ENCODE measurements at regions not wholly inside any gene's neighbourhood (a gene's known extent, or its start where the extent isn't known, plus 50 kb on each side); places are given as distances from the start of the nearest gene placed in this dataset.

- TF ChIP-seq JUN (IDR thresholded peaks at IDR 0.05; ENCODE audit: borderline replicate concordance, insufficient read depth, insufficient read length, low read depth) (no peak), GATA2 (IDR thresholded peaks at IDR 0.05; ENCODE audit: insufficient read depth, insufficient read length, low read depth, low read length) (no peak), POLR2A (IDR thresholded peaks at IDR 0.05; ENCODE audit: low read depth, low read length) (no peak), POLR2AphosphoS5 (IDR thresholded peaks at IDR 0.05; ENCODE audit: insufficient read depth, low read depth, low read length) (no peak), MYC (IDR thresholded peaks at IDR 0.05; ENCODE audit: low read depth, low read length) (no peak), CTCF (IDR thresholded peaks at IDR 0.05; ENCODE audit: extremely low read depth in 1 of 2, insufficient read depth in 1 of 2, low read depth in 1 of 2, low read length in 2 of 2) (no peak), EZH2 (IDR thresholded peaks at IDR 0.05; ENCODE audit: borderline replicate concordance, low read depth, low read length, severe bottlenecking) (no peak), FOS (IDR thresholded peaks at IDR 0.05; ENCODE audit: borderline replicate concordance, insufficient read depth, low read length) (no peak), MAX (IDR thresholded peaks at IDR 0.05; ENCODE audit: insufficient read depth, insufficient read length) (no peak)
- Histone ChIP-seq H3K4me1 (ENCODE audit: control insufficient read depth, extremely low read depth, insufficient read depth, low read length) (no peaks in the 10 kb centered on the region), H2AFZ (ENCODE audit: low read depth, low read length) (no peak overlapping the region), H3K9ac (replicated peaks; ENCODE audit: extremely low read depth, insufficient read depth, low read length) (no peak overlapping the region), H4K20me1 (replicated peaks; ENCODE audit: control insufficient read depth, extremely low read depth, insufficient read depth, low read length) (no peaks in the 10 kb centered on the region), H3K36me3 (ENCODE audit: control insufficient read depth in 2 of 2, extremely low read depth in 1 of 2, insufficient read depth in 2 of 2, low read length in 2 of 2) (no peaks in the 10 kb centered on the region), H3K79me2 (ENCODE audit: control insufficient read depth, insufficient read depth, low read length) (no peaks in the 10 kb centered on the region), H3K9me3 (replicated peaks; ENCODE audit: control insufficient read depth, insufficient read depth, low read length) (no peaks in the 10 kb centered on the region), H3K9me1 (replicated peaks; ENCODE audit: control insufficient read depth, extremely low read depth, insufficient read depth, low read length) (no peaks in the 10 kb centered on the region), H3K4me2 (ENCODE audit: insufficient read depth, low read length) (no peak overlapping the region), H3K27ac (ENCODE audit: insufficient read depth, low read depth, low read length) (no peak overlapping the region), H3K27me3 (ENCODE audit: control insufficient read depth in 2 of 2, insufficient read depth in 2 of 2, low read length in 2 of 2) (no peaks in the 10 kb centered on the region), H3K4me3 (replicated peaks in 1 of 3; ENCODE audit: insufficient read depth in 1 of 3, low read depth in 1 of 3, low read length in 3 of 3) (no peak overlapping the region)
- no TSS peak for BruUV-seq (replicated peaks)
- DNase-seq (ENCODE audit: low read depth, low spot score) (no peak), FAIRE-seq (no peak)
- ChIA-PET POLR2A (no interaction called here), CTCF (no interaction called here)
- intact Hi-C loops (cut with micrococcal nuclease) (no loop called here), dilution Hi-C loops (cut with MboI; ENCODE audit: extremely low pct_ligation_motif_present, low sequenced_read_pairs) (no loop called here)
Observed at GRCh38 chr11:90912631-90913030, 689.8 kb upstream of the CHORDC1 start.

Measured in endothelial cell of umbilical vein (primary cell).